WI38 (cell line): ENCODE measurements at regions not wholly inside any gene's neighbourhood (a gene's known extent, or its start where the extent isn't known, plus 50 kb on each side); places are given as distances from the start of the nearest gene placed in this dataset.
"Not testable (repeated sequence)": the region's sequence is repeated elsewhere in the genome, so short reads cannot be mapped to it uniquely, and the experiment has no call there.

ENCODE experiments used
- H3K4me3 ChIP-seq: 2 replicates; pipeline ENCODE4 v1.5.1; 2011; ENCODE audit warnings: low read depth, mild to moderate bottlenecking, control low read depth, low read length
- TF ChIP-seq, protein P1 (sequence below): IDR thresholded peaks from 2 replicates; pipeline ENCODE4 v1.5.1; 2012; ENCODE audit warnings: low read depth, mild to moderate bottlenecking, control low read depth, low read length

GRCh38 chr1:121443001-121443540 lies 258.3 kb downstream of the SRGAP2C start:
- H3K4me3 ChIP-seq: no peak overlapping the region
- TF ChIP-seq, protein P1, sequence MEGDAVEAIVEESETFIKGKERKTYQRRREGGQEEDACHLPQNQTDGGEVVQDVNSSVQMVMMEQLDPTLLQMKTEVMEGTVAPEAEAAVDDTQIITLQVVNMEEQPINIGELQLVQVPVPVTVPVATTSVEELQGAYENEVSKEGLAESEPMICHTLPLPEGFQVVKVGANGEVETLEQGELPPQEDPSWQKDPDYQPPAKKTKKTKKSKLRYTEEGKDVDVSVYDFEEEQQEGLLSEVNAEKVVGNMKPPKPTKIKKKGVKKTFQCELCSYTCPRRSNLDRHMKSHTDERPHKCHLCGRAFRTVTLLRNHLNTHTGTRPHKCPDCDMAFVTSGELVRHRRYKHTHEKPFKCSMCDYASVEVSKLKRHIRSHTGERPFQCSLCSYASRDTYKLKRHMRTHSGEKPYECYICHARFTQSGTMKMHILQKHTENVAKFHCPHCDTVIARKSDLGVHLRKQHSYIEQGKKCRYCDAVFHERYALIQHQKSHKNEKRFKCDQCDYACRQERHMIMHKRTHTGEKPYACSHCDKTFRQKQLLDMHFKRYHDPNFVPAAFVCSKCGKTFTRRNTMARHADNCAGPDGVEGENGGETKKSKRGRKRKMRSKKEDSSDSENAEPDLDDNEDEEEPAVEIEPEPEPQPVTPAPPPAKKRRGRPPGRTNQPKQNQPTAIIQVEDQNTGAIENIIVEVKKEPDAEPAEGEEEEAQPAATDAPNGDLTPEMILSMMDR: no peak

GRCh38 chr1:121444096-121444495 lies 259.3 kb downstream of the SRGAP2C start:
- TF ChIP-seq, protein P1: no peak
- H3K4me3 ChIP-seq: no peak overlapping the region

DNA sequence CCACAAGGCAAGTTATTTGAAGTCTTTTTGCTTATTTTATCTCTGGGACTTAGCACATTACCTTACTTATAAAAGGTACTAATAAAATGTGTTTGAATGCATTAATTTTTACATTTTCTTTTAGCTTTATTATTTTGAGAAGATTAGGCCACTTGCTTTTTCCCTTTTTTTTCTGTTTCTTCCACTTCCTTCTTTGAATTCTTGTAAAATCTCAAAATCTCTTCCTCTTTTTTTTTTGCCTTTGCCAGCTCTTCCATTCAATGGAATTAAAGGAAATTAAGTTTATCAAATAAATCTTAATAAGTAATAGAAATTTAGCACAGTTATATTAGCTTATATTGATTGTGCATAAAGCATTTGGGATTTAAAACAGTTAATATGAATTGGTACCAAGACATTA lies 260.9 kb downstream of the SRGAP2C start:
- H3K4me3 ChIP-seq: no peak overlapping the region
- TF ChIP-seq, protein P1: no peak

DNA sequence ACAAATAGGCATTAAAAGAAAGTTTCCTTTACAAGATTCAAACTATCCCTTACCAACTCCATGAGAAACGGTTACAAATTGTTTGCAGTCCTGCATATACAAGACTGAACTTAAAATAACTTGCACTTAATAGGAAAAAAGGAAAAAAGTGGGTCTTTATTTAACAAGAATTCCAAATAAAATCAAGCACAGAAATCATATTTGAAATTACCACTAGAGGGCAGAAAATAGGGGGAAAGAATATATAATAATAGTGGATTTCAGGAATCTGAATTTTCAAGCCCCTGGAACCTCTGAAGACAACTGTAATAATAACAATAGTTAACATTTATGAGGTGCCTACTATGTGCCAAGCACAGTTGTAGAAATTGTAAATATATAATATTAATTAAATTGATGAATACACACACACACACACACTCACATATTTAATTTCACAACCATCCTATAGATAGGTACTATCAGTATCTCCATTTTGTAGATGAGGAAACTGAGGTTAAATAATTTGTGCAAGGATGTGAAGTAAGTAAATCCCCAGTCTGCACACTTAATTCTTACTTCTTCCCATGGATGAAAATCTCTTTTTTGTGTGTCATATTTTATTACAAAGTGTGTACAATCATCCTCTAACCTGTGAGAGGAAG lies 262.6 kb downstream of the SRGAP2C start:
- TF ChIP-seq, protein P1: peak; percentile 8; the same call in 1 of the 2 replicates
- H3K4me3 ChIP-seq: not testable (repeated sequence)

GRCh38 chr1:121448064-121448463 lies 263.3 kb downstream of the SRGAP2C start:
- H3K4me3 ChIP-seq: not testable (repeated sequence)

DNA sequence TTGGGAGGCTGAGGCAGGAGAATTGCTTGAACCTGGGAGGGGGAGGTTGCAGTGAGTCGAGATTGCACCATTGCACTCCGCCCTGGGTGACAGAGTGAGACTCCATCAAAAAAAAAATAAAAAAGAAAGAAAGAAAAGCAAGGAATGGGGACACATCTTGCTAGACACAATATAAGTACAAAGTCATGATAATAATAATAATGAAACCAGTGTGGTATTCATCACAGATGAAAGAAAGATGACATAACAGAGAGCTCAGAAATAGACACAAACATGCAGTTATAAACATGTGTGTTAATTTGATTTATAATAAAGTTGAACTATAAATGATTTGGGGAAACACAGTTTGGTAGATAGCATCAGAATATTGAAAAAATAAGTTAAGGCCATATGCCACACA lies 264.1 kb downstream of the SRGAP2C start:
- H3K4me3 ChIP-seq: no peak overlapping the region
- TF ChIP-seq, protein P1: no peak

DNA sequence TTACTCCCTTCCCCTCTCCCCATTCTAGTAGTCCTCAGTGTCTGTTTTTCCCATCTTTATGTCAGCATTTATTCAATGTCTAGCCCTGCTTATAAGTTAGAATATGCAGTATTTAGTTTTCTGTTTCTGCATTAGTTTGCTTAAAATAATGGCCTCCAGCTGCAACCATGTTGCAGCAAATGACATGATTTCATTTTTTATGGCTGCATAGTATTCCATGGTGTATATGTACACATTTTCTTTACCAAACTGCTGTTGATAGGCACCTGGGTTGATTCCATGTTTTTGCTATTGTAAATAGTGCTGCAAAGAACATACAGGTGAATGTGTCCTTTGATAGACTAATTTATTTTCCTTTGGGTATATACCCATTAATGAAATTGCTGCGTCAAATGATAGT lies 267.7 kb downstream of the SRGAP2C start:
- H3K4me3 ChIP-seq: no peak overlapping the region
- TF ChIP-seq, protein P1: no peak
